ENCODE measurements at regions not wholly inside any gene's neighbourhood (a gene's known extent, or its start where the extent isn't known, plus 50 kb on each side); places are given as distances from the start of the nearest gene placed in this dataset.

GRCh38 chr1:209512821-209513220, 70.7 kb upstream of the CAMK1G start:
- H3K4me3 ChIP-seq (ENCODE audit: low read length): no peak overlapping the region
- no peak for TF ChIP-seq ZNF274 (IDR thresholded peaks at IDR 0.05; ENCODE audit: low read depth, low read length)

DNA sequence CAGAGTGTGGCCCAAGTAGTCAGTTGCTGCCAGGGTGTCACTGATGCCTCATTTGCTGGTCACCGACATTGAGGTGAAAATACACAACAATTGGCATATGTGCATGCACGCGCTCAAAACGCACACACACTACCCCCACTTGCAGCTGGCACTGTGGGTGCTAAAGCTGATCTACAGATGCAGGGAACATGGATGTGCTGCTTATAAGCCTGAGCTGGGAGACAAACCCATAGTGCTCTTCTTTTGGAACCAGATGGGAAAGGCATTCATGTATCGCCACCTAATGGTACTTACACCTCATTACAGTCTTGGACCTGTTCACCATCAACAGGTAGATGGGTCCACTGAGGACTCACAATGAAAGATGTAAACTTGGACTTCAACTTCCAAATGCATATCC, 70.3 kb upstream of the CAMK1G start:
- TF ChIP-seq ZNF274 (IDR thresholded peaks at IDR 0.05; ENCODE audit: low read depth, low read length): no peak
- H3K4me3 ChIP-seq (ENCODE audit: low read length): no peak overlapping the region

DNA sequence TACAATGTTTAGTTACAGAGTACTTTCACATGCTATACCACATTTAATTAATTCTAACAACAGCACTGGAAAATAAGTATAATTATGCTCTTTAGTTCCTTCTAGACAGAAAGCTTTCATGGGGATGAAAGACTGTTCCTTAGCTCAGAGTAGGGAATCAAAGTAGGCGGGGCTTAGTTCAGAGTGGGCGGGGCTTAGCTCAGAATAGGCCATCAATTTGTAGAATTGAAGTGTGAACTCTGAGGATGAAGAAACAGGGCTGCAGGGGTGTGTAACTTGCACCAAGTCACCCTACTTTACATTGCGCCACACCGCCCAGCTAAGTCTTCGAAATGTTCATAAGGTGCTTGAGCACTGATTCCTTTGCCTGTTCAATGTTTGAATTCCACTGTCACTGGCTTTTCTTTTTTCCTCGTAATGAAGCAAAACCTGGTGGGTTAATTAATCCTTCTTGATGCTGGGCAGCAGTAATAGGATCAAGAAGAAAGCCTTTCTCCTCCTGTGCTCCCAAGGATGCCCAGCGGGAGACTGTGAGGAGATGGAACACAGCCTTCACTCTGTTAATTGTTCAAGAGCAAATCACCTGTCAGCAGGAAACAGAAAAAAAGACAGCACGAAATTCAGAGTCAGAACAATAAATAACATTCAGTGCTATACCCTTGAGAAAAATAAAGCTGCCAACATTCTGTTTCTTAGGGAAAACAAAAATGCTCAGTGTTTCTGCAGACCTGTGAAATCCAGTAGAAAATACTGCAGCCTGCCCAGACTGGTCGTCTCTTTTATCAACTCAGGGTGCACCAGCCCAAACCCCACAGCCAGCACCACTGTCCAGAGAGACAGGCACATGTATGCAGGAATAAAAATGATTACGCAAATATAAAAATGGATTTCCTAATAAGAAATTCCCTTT, 66.5 kb upstream of the CAMK1G start:
- no peak overlapping the region for H3K4me3 ChIP-seq (ENCODE audit: low read length)
- TF ChIP-seq ZNF274 (IDR thresholded peaks at IDR 0.05; ENCODE audit: low read depth, low read length): no peak

GRCh38 chr1:209517681-209518050, 65.8 kb upstream of the CAMK1G start:
- H3K4me3 ChIP-seq (ENCODE audit: low read length): no peak overlapping the region
- no peak for TF ChIP-seq ZNF274 (IDR thresholded peaks at IDR 0.05; ENCODE audit: low read depth, low read length)

DNA sequence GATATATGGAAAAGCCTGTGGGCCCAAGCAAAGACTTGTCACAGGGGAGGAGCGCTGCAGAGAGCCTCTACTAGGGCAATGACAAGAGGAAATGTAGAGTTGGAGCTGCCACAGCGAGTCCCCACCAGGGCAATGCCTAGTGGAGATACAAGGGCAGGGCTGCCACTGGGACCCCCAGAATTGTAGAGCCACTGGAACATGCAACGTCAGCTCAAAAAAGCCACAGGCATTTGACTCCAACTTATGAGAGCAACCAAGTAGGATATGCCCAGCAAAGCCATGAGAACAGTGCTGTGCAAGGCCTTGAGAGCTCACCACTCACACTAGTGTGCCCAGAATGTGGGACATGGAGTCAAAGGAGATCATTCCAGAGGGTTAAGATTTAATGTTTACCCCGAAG, 63.7 kb upstream of the CAMK1G start:
- no peak for TF ChIP-seq ZNF274 (IDR thresholded peaks at IDR 0.05; ENCODE audit: low read depth, low read length)
- no peak overlapping the region for H3K4me3 ChIP-seq (ENCODE audit: low read length)

DNA sequence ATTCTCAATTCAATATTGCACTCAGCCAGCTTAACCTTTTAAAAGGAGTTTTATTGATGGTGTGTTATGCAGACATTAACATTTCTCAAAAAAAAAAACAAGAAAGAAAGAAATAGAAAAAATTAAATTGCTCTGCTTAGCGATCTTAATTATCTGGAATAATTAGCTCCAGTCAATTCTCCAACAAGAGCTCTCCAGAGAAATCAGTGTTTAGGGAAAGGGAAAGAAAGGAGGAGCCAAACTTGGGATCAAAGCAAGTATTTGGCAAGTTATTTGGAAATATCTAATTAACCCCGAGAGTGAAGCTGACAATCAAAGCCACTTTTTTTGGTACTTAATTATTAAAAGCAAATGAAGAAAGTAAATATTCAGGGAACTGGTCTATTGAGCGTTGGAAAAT, 60.7 kb upstream of the CAMK1G start:
- no peak overlapping the region for H3K4me3 ChIP-seq (ENCODE audit: low read length)
- no peak for TF ChIP-seq ZNF274 (IDR thresholded peaks at IDR 0.05; ENCODE audit: low read depth, low read length)

DNA sequence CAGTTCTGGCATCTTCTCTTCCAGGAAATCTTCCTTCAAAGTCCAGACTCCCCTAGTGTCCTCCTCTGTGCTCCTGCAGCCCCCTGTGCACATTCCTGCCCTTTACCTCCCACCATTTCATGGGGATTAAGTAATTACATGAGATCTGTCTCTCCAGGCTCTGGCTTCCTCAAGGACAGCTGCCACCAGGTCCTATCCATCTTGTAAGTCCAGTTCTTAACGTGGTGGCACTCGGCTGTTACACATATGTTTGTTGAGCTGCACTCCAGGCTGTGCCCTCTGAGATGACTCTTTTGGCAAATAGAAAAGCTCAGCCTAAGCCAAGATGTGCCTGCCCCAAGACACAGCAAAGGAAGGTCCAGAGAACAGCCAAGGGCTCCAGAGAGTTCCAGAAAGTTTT, 57.4 kb upstream of the CAMK1G start:
- H3K4me3 ChIP-seq (ENCODE audit: low read length): no peak overlapping the region
- no peak for TF ChIP-seq ZNF274 (IDR thresholded peaks at IDR 0.05; ENCODE audit: low read depth, low read length)

GRCh38 chr1:209527372-209527771, 56.1 kb upstream of the CAMK1G start:
- no peak for TF ChIP-seq ZNF274 (IDR thresholded peaks at IDR 0.05; ENCODE audit: low read depth, low read length)
- H3K4me3 ChIP-seq (ENCODE audit: low read length): no peak overlapping the region

DNA sequence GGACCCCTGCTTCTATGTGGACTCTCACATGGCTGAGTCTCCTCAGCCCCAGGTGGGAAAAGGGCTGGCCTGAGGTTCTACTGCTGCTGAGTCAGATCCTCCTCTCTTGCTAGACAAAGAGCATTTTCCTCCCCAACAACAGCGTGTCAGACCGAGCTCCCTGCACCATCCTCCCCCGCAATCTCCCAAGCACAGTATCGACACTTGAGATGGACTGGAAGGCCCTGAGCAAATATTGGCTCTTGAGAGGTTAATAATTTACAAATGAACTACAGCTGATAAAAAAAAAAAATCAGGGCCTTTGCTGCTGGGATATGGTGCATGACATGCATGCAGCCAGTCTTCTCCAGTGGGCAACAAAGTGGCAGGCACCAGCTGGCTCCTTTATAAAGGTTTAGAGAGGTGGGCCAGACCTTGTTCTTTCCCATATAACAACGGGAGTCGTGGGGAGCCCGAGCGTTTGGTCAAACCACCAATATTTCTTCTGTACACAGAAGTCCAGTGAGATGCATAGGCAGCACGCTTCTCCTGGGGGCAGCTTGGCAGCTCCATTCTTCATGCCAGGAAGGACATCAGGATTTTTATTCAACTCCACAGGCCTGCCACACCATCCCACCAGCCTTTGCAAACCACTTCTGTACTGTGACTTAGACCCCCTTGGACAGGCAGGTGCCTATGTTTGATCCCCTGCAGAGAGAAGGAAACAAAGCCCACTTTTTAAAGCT, 55.4 kb upstream of the CAMK1G start:
- TF ChIP-seq ZNF274 (IDR thresholded peaks at IDR 0.05; ENCODE audit: low read depth, low read length): no peak
- H3K4me3 ChIP-seq (ENCODE audit: low read length): no peak overlapping the region

GRCh38 chr1:209529233-209529632, 54.3 kb upstream of the CAMK1G start:
- no peak for TF ChIP-seq ZNF274 (IDR thresholded peaks at IDR 0.05; ENCODE audit: low read depth, low read length)

DNA sequence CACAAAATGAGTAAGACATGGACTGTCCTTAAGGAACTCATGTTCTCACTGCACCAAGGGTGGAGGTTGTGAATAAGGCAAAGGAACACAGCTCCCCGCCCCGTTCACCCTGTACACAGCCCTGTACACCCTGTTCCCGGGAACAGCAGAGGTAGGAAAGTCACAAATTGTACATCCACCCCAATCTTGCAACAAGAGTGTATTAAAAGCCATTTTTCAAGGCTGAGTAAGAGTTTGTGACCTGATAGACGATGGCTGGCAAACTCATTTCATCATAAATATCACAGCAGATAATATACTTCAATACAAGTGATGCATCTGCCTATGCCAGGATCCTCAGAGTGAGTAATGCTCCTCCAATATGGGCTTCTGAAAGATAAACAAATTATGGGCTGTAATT, 52.5 kb upstream of the CAMK1G start:
- TF ChIP-seq ZNF274 (IDR thresholded peaks at IDR 0.05; ENCODE audit: low read depth, low read length): no peak
- no peak overlapping the region for H3K4me3 ChIP-seq (ENCODE audit: low read length)

More at GRCh38 chr1:209529233-209529632, 54.3 kb upstream of the CAMK1G start:
- no peak overlapping the region for H3K4me3 ChIP-seq (ENCODE audit: low read length)

DNA sequence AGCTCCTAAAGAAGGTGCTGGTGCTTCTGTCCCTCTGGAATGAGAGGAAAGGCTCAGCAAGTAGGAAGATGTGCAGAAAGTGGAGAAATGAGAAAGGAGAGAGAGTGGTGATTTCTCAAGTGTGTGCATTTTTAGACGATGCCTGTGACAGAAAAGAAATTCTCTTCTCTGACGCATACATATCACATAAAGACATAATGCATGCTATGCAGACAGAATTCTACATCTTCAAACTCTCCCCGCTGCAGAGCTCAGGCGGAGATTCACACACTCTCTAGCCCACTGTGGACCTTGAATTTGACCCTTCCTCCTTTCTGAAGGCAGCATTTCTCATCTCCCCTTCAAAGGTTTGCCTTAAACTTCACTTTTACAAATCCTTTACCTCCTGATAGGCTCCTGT, 52.0 kb upstream of the CAMK1G start:
- H3K4me3 ChIP-seq (ENCODE audit: low read length): no peak overlapping the region
- TF ChIP-seq ZNF274 (IDR thresholded peaks at IDR 0.05; ENCODE audit: low read depth, low read length): no peak
